D721Med (cell line): ENCODE measurements at regions not wholly inside any gene's neighbourhood (a gene's known extent, or its start where the extent isn't known, plus 50 kb on each side); places are given as distances from the start of the nearest gene placed in this dataset.

Experiments used
- DNase-seq: peaks from one replicate; pipeline ENCODE4 v3.0.0; 2011; ENCODE audit warnings: low spot score; ENCODE audit not compliant: insufficient read length
- FAIRE-seq: peaks from 2 replicates; lab custom pipeline; 2011; peaks lifted over from hg19 to GRCh38; lab: Jason Lieb, UNC
- CTCF ChIP-seq: IDR thresholded peaks from 2 replicates; pipeline ENCODE4 v1.5.1; 2012; ENCODE audit warnings: mild to moderate bottlenecking, control low read depth; ENCODE audit not compliant: insufficient read depth; ENCODE audit errors: missing control alignments

DNA sequence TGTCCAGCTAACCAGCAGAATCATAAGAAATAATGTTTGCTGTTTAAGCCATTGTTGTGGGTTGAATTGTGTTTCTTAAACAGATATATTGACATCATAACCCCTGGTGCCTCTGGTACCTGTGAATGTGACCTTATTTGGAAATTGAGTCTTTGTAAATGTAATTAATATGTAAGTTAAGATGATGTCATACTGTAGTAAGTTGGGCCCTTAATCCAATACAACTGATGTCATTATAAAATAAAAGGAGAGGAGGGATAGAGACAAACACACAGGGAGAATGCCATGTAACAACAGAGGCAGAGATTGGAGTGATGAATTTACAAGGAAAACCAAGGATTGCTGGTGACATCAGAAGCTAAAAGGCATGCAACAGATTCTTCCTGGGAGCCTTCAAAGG lies 141.4 kb downstream of the ZIC3 start:
- FAIRE-seq (no peak), DNase-seq (no peak)

GRCh38 chrX:137742846-137743245 lies 176.9 kb downstream of the ZIC3 start:
- DNase-seq, result no peak
- FAIRE-seq, result no peak
- no peak for TF ChIP-seq CTCF

More for the DNA sequence above, 141.4 kb downstream of the ZIC3 start:
- no peak for TF ChIP-seq CTCF

- DNase-seq (no peak), FAIRE-seq (no peak)
- no peak for TF ChIP-seq CTCF
These were observed 177.5 kb downstream of the ZIC3 start for GRCh38 chrX:137743414-137743813.

- TF ChIP-seq CTCF, result no peak
- FAIRE-seq (no peak), DNase-seq (no peak)
These were observed 180.4 kb downstream of the ZIC3 start for GRCh38 chrX:137746289-137746688.

GRCh38 chrX:137747244-137748043 lies 181.5 kb downstream of the ZIC3 start:
- FAIRE-seq (no peak), DNase-seq (no peak)
- TF ChIP-seq CTCF, result no peak

DNA sequence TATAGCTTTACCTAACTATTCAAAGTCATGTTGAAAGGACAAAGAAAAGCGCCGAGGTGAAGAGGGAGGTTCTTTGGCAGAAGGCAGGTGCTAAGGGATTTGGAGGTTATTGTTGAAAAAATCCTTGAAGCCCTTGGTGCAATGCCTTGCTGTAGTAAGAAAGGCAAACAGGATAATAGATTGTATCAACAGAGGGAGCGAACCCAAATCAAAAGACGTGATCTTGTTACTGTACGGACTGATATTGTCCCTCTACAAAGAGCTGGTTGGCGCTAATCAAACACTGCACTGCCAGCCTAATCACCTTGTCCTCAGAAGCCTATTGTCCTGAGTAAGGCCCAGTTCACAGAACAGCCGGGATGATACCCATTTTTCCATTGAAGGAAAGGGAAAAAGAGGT lies 182.9 kb downstream of the ZIC3 start:
- no peak for TF ChIP-seq CTCF
- FAIRE-seq, result no peak
- no peak for DNase-seq

DNA sequence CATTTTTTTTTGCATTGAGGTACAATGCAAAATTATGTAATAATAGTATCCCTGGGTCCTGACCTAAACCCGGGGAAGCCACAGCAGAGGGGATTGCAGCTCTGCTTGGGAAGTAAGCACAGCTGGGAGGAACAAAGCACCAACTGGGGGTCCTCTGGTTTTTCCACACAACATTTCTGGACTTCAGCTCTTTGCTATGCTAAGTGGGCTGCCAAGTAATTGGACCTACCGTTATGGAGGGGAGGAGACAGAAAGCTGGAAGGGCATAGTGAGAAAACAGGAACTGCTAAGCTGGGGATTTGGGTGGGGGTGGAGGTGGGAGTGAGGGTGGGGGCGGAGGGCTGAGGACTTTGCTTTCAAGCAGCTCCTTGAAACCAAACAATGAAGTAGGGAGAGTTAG lies 183.3 kb downstream of the ZIC3 start:
- FAIRE-seq, result no peak

More for the DNA sequence above, 183.3 kb downstream of the ZIC3 start:
- TF ChIP-seq CTCF, result no peak
- DNase-seq, result no peak
